Kidney capillary endothelial cell (primary cell): ENCODE measurements at regions not wholly inside any gene's neighbourhood (a gene's known extent, or its start where the extent isn't known, plus 50 kb on each side); places are given as distances from the start of the nearest gene placed in this dataset.
A peak's percentile ranks its signal among the peaks of the same experiment; 100 is the strongest.

Source experiments
- DNase-seq: peaks from one replicate; pipeline ENCODE4 v3.0.0-alpha.2; 2018; ENCODE audit warnings: low spot score

GRCh38 chr11:35077709-35078469 is 61.1 kb upstream of the CD44 start:
- peak; percentile 20 for DNase-seq

- no peak for DNase-seq
Measured at GRCh38 chr11:35078470-35078735, 60.6 kb upstream of the CD44 start.

- DNase-seq = no peak
Measured at GRCh38 chr11:35079611-35080010, 59.4 kb upstream of the CD44 start.

- no peak for DNase-seq
Measured at GRCh38 chr11:35082321-35083180, 56.4 kb upstream of the CD44 start.

DNA sequence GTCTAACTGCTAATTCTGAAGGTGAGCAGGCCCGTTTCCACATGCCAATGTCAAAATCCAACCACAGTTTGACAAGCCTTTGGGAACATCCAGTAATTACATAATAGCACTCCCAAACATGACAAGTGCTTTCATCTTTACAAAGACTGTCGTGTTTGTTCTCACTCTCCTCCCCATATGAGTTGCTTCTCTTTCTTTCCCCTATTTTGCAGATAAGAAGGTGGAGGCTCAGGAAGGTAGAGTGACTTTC is 55.9 kb upstream of the CD44 start:
- no peak for DNase-seq

DNA sequence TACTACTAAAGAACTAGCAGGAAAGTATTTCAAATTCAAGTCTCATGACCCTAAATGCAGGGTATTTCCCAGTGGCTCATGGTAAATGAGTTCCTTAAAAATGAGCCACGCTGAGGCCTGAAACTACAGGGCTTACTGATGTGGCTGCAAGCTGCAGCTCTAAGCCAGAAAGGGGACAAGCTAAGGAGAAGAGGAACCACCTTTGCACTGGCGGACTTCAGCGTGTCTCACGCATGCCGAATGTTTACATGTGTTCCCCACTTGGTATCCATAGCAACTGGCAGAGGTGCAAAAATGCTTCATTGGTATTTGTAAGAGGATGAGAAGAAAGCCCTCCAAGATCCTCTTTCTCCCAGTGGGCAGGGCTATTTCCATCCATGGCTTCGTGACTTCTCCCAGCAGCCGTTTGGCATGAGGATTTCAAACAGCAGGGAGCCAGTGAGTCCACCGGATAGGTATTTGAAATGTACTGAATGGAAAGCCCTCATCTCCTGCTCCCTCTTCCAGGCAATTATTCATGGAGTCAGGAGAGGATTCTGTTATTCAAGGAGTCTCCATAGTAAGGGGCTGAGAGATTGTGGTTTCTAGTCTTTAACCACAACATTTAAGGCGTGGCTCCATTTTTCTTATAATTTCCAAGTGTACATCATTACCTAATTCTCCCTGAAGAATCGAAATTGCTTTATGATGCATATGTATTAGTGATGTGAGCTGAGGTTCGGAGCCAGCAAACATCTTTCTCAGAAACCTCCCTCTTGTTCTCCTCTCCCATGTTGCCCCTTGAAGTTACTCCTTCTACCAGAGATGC is 55.3 kb upstream of the CD44 start:
- DNase-seq = no peak

DNA sequence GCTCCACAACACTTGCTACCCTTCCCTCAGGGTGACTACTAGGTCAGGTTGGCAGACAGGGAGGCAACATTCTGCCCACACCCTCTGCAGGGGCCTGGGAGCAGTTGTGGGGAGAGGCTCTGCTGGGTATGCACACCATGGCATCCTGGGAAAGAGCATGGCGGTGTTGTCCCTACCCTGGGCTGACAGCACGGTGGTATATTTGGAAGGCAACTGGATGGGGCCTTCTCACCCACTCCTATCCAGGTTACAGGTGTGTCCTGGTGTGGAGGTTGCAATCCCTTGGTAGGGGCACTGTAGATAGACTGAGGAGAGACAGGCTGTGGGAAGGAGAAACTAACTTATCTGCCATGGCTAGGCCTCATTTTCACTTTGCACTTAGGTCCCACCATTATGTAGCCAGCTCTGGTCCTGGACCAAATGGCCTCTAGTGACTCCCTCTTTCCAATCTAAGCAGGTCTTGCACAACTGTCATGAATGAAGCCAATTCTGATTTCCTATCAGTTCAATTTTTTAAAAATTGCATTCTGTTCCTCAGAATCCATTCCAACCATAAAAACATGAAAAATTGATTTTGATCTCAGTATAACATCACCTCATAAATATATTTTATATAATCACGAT is 54.0 kb upstream of the CD44 start:
- DNase-seq = no peak

- no peak for DNase-seq
Measured at GRCh38 chr11:35085531-35086165, 53.3 kb upstream of the CD44 start.

- peak; percentile 54 for DNase-seq
Measured at GRCh38 chr11:35087648-35088047, 51.3 kb upstream of the CD44 start.

- DNase-seq = no peak
Measured at GRCh38 chr11:35088226-35088625, 50.7 kb upstream of the CD44 start.

- DNase-seq = no peak
Measured at GRCh38 chr11:35088676-35089075, 50.3 kb upstream of the CD44 start.
